Islet of Langerhans (tissue), 1 donor: ENCODE measurements at regions not wholly inside any gene's neighbourhood (a gene's known extent, or its start where the extent isn't known, plus 50 kb on each side); places are given as distances from the start of the nearest gene placed in this dataset.
"Not testable (repeated sequence)": the region's sequence is repeated elsewhere in the genome, so short reads cannot be mapped to it uniquely, and the experiment has no call there.

Experiments used
- FAIRE-seq: peaks from one replicate; lab custom pipeline; 2011; peaks lifted over from hg19 to GRCh38; lab: Jason Lieb, UNC

- FAIRE-seq = no peak
Observed at GRCh38 chr16:25563700-25564099, 128.1 kb upstream of the HS3ST4 start.

- FAIRE-seq = peak; percentile 33
Observed at GRCh38 chr16:25561723-25562122, 130.0 kb upstream of the HS3ST4 start.

- FAIRE-seq = not testable (repeated sequence)
Observed at GRCh38 chr16:25556968-25557312, 134.8 kb upstream of the HS3ST4 start.

- FAIRE-seq = not testable (repeated sequence)
Observed at GRCh38 chr16:25556289-25556967, 135.3 kb upstream of the HS3ST4 start.

- no peak for FAIRE-seq
Observed at GRCh38 chr16:25553711-25554436, 137.9 kb upstream of the HS3ST4 start.

GRCh38 chr16:25550647-25551046 is 141.1 kb upstream of the HS3ST4 start:
- no peak for FAIRE-seq

- FAIRE-seq = no peak
Observed at GRCh38 chr16:25546791-25547190, 145.0 kb upstream of the HS3ST4 start.

GRCh38 chr16:25544294-25544693 is 147.5 kb upstream of the HS3ST4 start:
- FAIRE-seq = no peak

GRCh38 chr16:25542306-25542705 is 149.5 kb upstream of the HS3ST4 start:
- no peak for FAIRE-seq

GRCh38 chr16:25539767-25540166 is 152.0 kb upstream of the HS3ST4 start:
- FAIRE-seq = not testable (repeated sequence)

GRCh38 chr16:25523183-25523582 is 168.6 kb upstream of the HS3ST4 start:
- no peak for FAIRE-seq

GRCh38 chr16:25512041-25512440 is 179.7 kb upstream of the HS3ST4 start:
- FAIRE-seq = no peak

GRCh38 chr16:25509456-25509855 is 182.3 kb upstream of the HS3ST4 start:
- no peak for FAIRE-seq

- FAIRE-seq = no peak
Observed at GRCh38 chr16:25501530-25502255, 190.1 kb upstream of the HS3ST4 start.

- FAIRE-seq = no peak
Observed at GRCh38 chr16:25494292-25494691, 197.5 kb upstream of the HS3ST4 start.

GRCh38 chr16:25493136-25493811 is 198.5 kb upstream of the HS3ST4 start:
- no peak for FAIRE-seq

- no peak for FAIRE-seq
Observed at GRCh38 chr16:25488435-25488834, 203.3 kb upstream of the HS3ST4 start.

GRCh38 chr16:25487888-25488287 is 203.9 kb upstream of the HS3ST4 start:
- FAIRE-seq = no peak

GRCh38 chr16:25481636-25482035 is 210.1 kb upstream of the HS3ST4 start:
- no peak for FAIRE-seq

- FAIRE-seq = no peak
Observed at GRCh38 chr16:25478476-25478875, 213.3 kb upstream of the HS3ST4 start.

GRCh38 chr16:25464058-25464457 is 206.4 kb upstream of the ZKSCAN2 start:
- FAIRE-seq = no peak

GRCh38 chr16:25449802-25450201 is 192.2 kb upstream of the ZKSCAN2 start:
- FAIRE-seq = no peak

GRCh38 chr16:25443994-25444393 is 186.3 kb upstream of the ZKSCAN2 start:
- FAIRE-seq = no peak
